ENCODE measurements at regions not wholly inside any gene's neighbourhood (a gene's known extent, or its start where the extent isn't known, plus 50 kb on each side); places are given as distances from the start of the nearest gene placed in this dataset.
"Not testable (repeated sequence)": the region's sequence is repeated elsewhere in the genome, so short reads cannot be mapped to it uniquely, and the experiment has no call there.

GRCh38 chr2:149857344-149857743 is 269.8 kb upstream of the MMADHC start:
- H3K36me3 ChIP-seq (ENCODE audit: insufficient read depth, low read length), result no peaks in the 10 kb centered on the region
- TF ChIP-seq CTCF (IDR thresholded peaks at IDR 0.05; ENCODE audit: extremely low read depth, low read depth, low read length), result no peak
- no peak overlapping the region for H3K27ac ChIP-seq (ENCODE audit: low read depth, low read length)
- no peak overlapping the region for H2AFZ ChIP-seq (ENCODE audit: low read length)
- no peak overlapping the region for H3K4me2 ChIP-seq (ENCODE audit: insufficient read depth, low read length)
- H3K9me3 ChIP-seq (ENCODE audit: low read depth, low read length), result no peaks in the 10 kb centered on the region
- H3K4me3 ChIP-seq (ENCODE audit: insufficient read depth, low read length), result no peak overlapping the region
- H4K20me1 ChIP-seq (ENCODE audit: insufficient read depth, low read length), result no peaks in the 10 kb centered on the region
- DNase-seq (ENCODE audit: insufficient read length, low spot score, missing footprints), result no peak
- H3K79me2 ChIP-seq (ENCODE audit: insufficient read depth, low read length), result no peaks in the 10 kb centered on the region
- no peaks in the 10 kb centered on the region for H3K27me3 ChIP-seq (ENCODE audit: insufficient read depth, low read length)
- H3K4me1 ChIP-seq (ENCODE audit: insufficient read depth, low read length), result peaks cover 35% of the 10 kb centered on the region

- peaks cover 31% of the 10 kb centered on the region for H3K4me1 ChIP-seq (ENCODE audit: insufficient read depth, low read length)
- not testable (repeated sequence) for DNase-seq (ENCODE audit: insufficient read length, low spot score, missing footprints); H3K36me3 ChIP-seq (ENCODE audit: insufficient read depth, low read length); H3K79me2 ChIP-seq (ENCODE audit: insufficient read depth, low read length); H2AFZ ChIP-seq (ENCODE audit: low read length); H4K20me1 ChIP-seq (ENCODE audit: insufficient read depth, low read length); H3K4me3 ChIP-seq (ENCODE audit: insufficient read depth, low read length); H3K27ac ChIP-seq (ENCODE audit: low read depth, low read length); H3K4me2 ChIP-seq (ENCODE audit: insufficient read depth, low read length); H3K9me3 ChIP-seq (ENCODE audit: low read depth, low read length); H3K27me3 ChIP-seq (ENCODE audit: insufficient read depth, low read length)
Measured at GRCh38 chr2:149855859-149856258, 268.3 kb upstream of the MMADHC start.

GRCh38 chr2:149849591-149849990 is 262.0 kb upstream of the MMADHC start:
- Histone ChIP-seq H4K20me1 (ENCODE audit: insufficient read depth, low read length) (no peaks in the 10 kb centered on the region), H3K9me3 (ENCODE audit: low read depth, low read length) (no peaks in the 10 kb centered on the region), H3K36me3 (ENCODE audit: insufficient read depth, low read length) (no peaks in the 10 kb centered on the region), H3K4me3 (ENCODE audit: insufficient read depth, low read length) (no peak overlapping the region), H3K27ac (ENCODE audit: low read depth, low read length) (no peak overlapping the region), H2AFZ (ENCODE audit: low read length) (no peak overlapping the region), H3K4me1 (ENCODE audit: insufficient read depth, low read length) (no peaks in the 10 kb centered on the region), H3K27me3 (ENCODE audit: insufficient read depth, low read length) (no peaks in the 10 kb centered on the region), H3K79me2 (ENCODE audit: insufficient read depth, low read length) (no peaks in the 10 kb centered on the region), H3K4me2 (ENCODE audit: insufficient read depth, low read length) (no peak overlapping the region)
- DNase-seq (ENCODE audit: insufficient read length, low spot score, missing footprints), result no peak
- no peak for TF ChIP-seq CTCF (IDR thresholded peaks at IDR 0.05; ENCODE audit: extremely low read depth, low read depth, low read length)

- H3K79me2 ChIP-seq (ENCODE audit: insufficient read depth, low read length), result no peaks in the 10 kb centered on the region
- TF ChIP-seq CTCF (IDR thresholded peaks at IDR 0.05; ENCODE audit: extremely low read depth, low read depth, low read length), result no peak
- no peak for DNase-seq (ENCODE audit: insufficient read length, low spot score, missing footprints)
- no peaks in the 10 kb centered on the region for H3K9me3 ChIP-seq (ENCODE audit: low read depth, low read length)
- no peaks in the 10 kb centered on the region for H3K27me3 ChIP-seq (ENCODE audit: insufficient read depth, low read length)
- no peak overlapping the region for H3K4me2 ChIP-seq (ENCODE audit: insufficient read depth, low read length)
- H3K4me3 ChIP-seq (ENCODE audit: insufficient read depth, low read length), result no peak overlapping the region
- no peaks in the 10 kb centered on the region for H3K4me1 ChIP-seq (ENCODE audit: insufficient read depth, low read length)
- H4K20me1 ChIP-seq (ENCODE audit: insufficient read depth, low read length), result no peaks in the 10 kb centered on the region
- H2AFZ ChIP-seq (ENCODE audit: low read length), result no peak overlapping the region
- H3K27ac ChIP-seq (ENCODE audit: low read depth, low read length), result no peak overlapping the region
- no peaks in the 10 kb centered on the region for H3K36me3 ChIP-seq (ENCODE audit: insufficient read depth, low read length)
Measured at GRCh38 chr2:149849136-149849535, 261.6 kb upstream of the MMADHC start.

Measured in osteoblast (primary cell).